Kidney (tissue), 13 donors: ENCODE measurements at regions not wholly inside any gene's neighbourhood (a gene's known extent, or its start where the extent isn't known, plus 50 kb on each side); places are given as distances from the start of the nearest gene placed in this dataset.

ENCODE experiments used
- DNase-seq, 5 donors: peaks; one replicate each; pipeline ENCODE4 v3.0.0-alpha.2; 2013 to 2020
- FAIRE-seq: peaks from 2 replicates; lab custom pipeline; 2012; peaks lifted over from hg19 to GRCh38; lab: Jason Lieb, UNC
- H3K27ac ChIP-seq, 2 donors: one replicate each; pipeline ENCODE4 v1.7.0; 2013; ENCODE audit warnings: low read depth in 2 of 2, low read length in 2 of 2, inconsistent platforms in 1 of 2
- H3K27me3 ChIP-seq: one replicate; pipeline ENCODE4 v1.7.1; 2013; ENCODE audit warnings: low read length, inconsistent platforms; ENCODE audit not compliant: control insufficient read depth, insufficient read depth
- H3K36me3 ChIP-seq, 3 donors: one replicate each; pipeline versions ENCODE4 v1.7.0 to v1.7.1; 2013; ENCODE audit warnings: low read length in 3 of 3, control low read depth in 1 of 3, inconsistent platforms in 1 of 3; ENCODE audit not compliant: insufficient read depth in 3 of 3, control insufficient read depth in 2 of 3
- H3K4me1 ChIP-seq, 3 donors: one replicate each; pipeline versions ENCODE4 v1.7.0 to v1.7.1; 2013; ENCODE audit warnings: low read length in 3 of 3, inconsistent platforms in 1 of 3, low read depth in 1 of 3; ENCODE audit not compliant: control insufficient read depth in 2 of 3, insufficient read depth in 2 of 3
- H3K4me3 ChIP-seq, 3 donors: one replicate each; pipeline versions ENCODE4 v1.7.0 to v1.8.1; 2013; ENCODE audit warnings: low read length in 3 of 3, control low read depth in 1 of 3, inconsistent platforms in 1 of 3
- H3K9ac ChIP-seq, 3 donors: one replicate each; pipeline versions ENCODE4 v1.7.0 to v1.7.1; 2013; ENCODE audit warnings: low read length in 3 of 3, control low read depth in 1 of 3, inconsistent platforms in 1 of 3
- H3K9me3 ChIP-seq, 3 donors: one replicate each; pipeline versions ENCODE4 v1.7.0 to v1.7.1; 2013; ENCODE audit warnings: low read length in 3 of 3, control low read depth in 1 of 3, inconsistent platforms in 1 of 3; ENCODE audit not compliant: control insufficient read depth in 2 of 3, insufficient read depth in 1 of 3
- CTCF ChIP-seq: IDR thresholded peaks from 3 replicates; pipeline ENCODE4 v1.5.1; 2012; ENCODE audit warnings: mild to moderate bottlenecking, moderate library complexity, borderline replicate concordance; ENCODE audit not compliant: insufficient read depth; ENCODE audit errors: extremely low read depth
- intact Hi-C: fragments of 100-400 bp; cut with DNase I; formaldehyde crosslinking; loops from one replicate; pipeline ENCODE4 v1.11.1; 2022
- donor health status: control.
- donor health status: control.
- donor health status: control.
- donor health status: control.
- donor health status: control.
- donor health status: DM: yes; HTN: yes; CAD: no.
- donor health status: Normal renal cell carcinoma (clear cell type).

- Histone ChIP-seq H3K27me3 (no peaks in the 10 kb centered on the region), H3K9me3 (peaks cover 0 to 5% (median 0%) of the 10 kb centered on the region in 3 donors), H3K4me3 (no peak overlapping the region), H3K4me1 (no peaks in the 10 kb centered on the region), H3K27ac (no peak overlapping the region), H3K9ac (no peak overlapping the region), H3K36me3 (no peaks in the 10 kb centered on the region)
- no peak for TF ChIP-seq CTCF
- intact Hi-C loops, result no loop called here
- FAIRE-seq (no peak), DNase-seq (no peak)
Measured at GRCh38 chr2:3956406-3956805, 253.0 kb downstream of the DCDC2C start.

DNA sequence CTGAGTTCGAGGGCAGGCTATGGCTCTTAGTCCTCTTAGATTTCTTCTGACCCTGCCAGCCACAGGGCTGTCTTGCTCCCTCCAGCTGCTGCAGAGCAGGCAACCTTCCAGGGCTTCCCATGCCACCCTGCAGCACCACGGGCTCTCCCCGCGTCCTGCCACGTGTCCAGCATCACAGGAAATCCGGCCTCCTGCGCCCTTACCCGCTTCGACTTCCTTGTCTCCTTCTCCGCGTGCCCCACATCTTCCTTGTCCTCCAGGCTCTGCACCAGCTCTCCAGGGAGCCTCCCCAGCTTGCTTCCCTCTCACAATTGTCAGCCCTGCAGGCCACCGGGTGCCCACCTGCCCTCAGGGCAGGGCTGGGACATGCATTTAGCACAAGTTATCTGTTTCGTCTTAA, 253.5 kb downstream of the DCDC2C start:
- no peak for TF ChIP-seq CTCF
- Histone ChIP-seq H3K9ac (no peak overlapping the region), H3K9me3 (peaks cover 0 to 3% (median 0%) of the 10 kb centered on the region in 3 donors), H3K27ac (no peak overlapping the region), H3K36me3 (no peaks in the 10 kb centered on the region), H3K4me3 (no peak overlapping the region), H3K27me3 (no peaks in the 10 kb centered on the region), H3K4me1 (no peaks in the 10 kb centered on the region)
- FAIRE-seq (no peak), DNase-seq (no peak)
- intact Hi-C loops, result no loop called here

DNA sequence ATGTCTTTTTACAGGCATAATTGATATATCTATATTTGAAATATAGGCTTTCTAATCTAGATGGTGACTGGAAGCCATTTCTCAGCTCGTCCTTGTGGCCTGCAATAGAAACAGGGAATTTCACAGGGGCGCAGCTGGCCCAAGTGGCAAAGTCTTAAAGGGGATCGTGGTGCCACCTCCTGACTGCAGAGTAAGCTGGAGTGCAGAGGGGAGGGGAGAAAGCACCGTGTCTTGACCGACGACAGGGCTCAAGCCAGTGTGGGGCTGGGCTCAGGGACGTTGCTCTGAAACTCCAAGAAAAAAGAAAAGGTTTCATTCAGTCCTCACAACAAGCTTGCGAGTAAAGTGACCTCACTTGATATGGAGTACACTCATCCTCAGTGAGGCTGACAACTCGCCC, 255.1 kb downstream of the DCDC2C start:
- Histone ChIP-seq H3K36me3 (no peaks in the 10 kb centered on the region), H3K9ac (no peak overlapping the region), H3K4me1 (no peaks in the 10 kb centered on the region), H3K9me3 (no peaks in the 10 kb centered on the region), H3K27me3 (no peaks in the 10 kb centered on the region), H3K4me3 (no peak overlapping the region), H3K27ac (no peak overlapping the region)
- no peak for TF ChIP-seq CTCF
- DNase-seq (no peak), FAIRE-seq (no peak)
- intact Hi-C loops, result no loop called here

DNA sequence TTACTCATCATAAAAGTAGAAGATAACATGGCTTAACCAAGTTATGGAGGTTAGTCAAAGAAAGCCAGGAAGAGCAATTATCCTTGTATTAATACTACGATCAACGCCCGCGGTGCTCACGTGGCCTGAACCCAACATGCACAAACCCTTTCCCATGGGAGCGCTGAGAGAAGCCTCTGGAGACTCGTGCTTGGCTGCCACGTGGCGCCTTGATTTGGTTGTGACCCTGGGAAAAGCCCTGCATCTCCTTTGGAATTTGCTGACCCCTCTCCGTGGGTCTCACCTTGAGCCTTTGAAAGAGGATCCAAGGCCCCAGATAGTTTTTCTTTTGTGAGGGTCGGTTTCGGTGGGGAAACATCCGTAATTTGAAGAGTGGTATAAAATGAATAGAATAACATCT, 255.6 kb downstream of the DCDC2C start:
- no peak for TF ChIP-seq CTCF
- H3K27me3 ChIP-seq, result no peaks in the 10 kb centered on the region
- no peaks in the 10 kb centered on the region for H3K36me3 ChIP-seq
- DNase-seq, result no peak
- H3K9me3 ChIP-seq, result no peaks in the 10 kb centered on the region
- intact Hi-C loops, result no loop called here
- H3K9ac ChIP-seq, result no peak overlapping the region
- no peaks in the 10 kb centered on the region for H3K4me1 ChIP-seq
- no peak for FAIRE-seq
- no peak overlapping the region for H3K27ac ChIP-seq
- H3K4me3 ChIP-seq, result no peak overlapping the region
